Caco-2 (cell line): ENCODE measurements at regions not wholly inside any gene's neighbourhood (a gene's known extent, or its start where the extent isn't known, plus 50 kb on each side); places are given as distances from the start of the nearest gene placed in this dataset.

Experiments
- BruUV-seq: library from RNA; stranded (reverse); fragments of 400-500 nt; replicated peaks from 2 replicates; lab custom pipeline; 2021; lab: Mats Ljungman, UMichigan
- CTCF ChIA-PET: fragments of 300-600 bp; sonication (Branson Sonifier 250); formaldehyde crosslinking; loops from one replicate; lab custom pipeline; 2022; ENCODE audit warnings: antibody characterized with exemption; lab: Charles Lee
- POLR2A ChIA-PET: fragments of 300-600 bp; sonication (Branson Sonifier 250); formaldehyde crosslinking; loops from one replicate; lab custom pipeline; 2022; ENCODE audit warnings: antibody characterized with exemption; lab: Charles Lee
- DNase-seq, 2 experiments: peaks; one replicate each; pipeline versions ENCODE4 v3.0.0 to v3.0.0-alpha.2; 2020 to 2022
- H3K27me3 ChIP-seq: replicated peaks from 2 replicates; pipeline ENCODE4 v1.6.0; 2011; ENCODE audit warnings: low read length; ENCODE audit not compliant: control insufficient read depth, insufficient read depth
- H3K36me3 ChIP-seq: 2 replicates; pipeline ENCODE4 v1.5.1; 2011; ENCODE audit warnings: low read length; ENCODE audit not compliant: control insufficient read depth, insufficient read depth
- H3K4me1 ChIP-seq: fragments of 250-450 bp; sonication (Bioruptor Pico); 2 replicates; pipeline ENCODE4 v1.5.1; 2020; ENCODE audit warnings: mild to moderate bottlenecking
- H3K4me3 ChIP-seq: 2 replicates; pipeline ENCODE4 v1.5.1; 2011; ENCODE audit warnings: low read depth, mild to moderate bottlenecking, control low read depth, low read length
- H3K9me3 ChIP-seq: fragments of 250-450 bp; sonication (Bioruptor Pico); 2 replicates; pipeline ENCODE4 v1.5.1; 2020; ENCODE audit warnings: mild to moderate bottlenecking, moderate library complexity
- H3K27ac Mint-ChIP-seq: one replicate; pipeline ENCODE4 v1.8.0; 2022; ENCODE audit warnings: mixed read lengths; ENCODE audit not compliant: unreplicated experiment
- H3K27me3 Mint-ChIP-seq: one replicate; pipeline ENCODE4 v1.8.0; 2022; ENCODE audit warnings: mixed read lengths; ENCODE audit not compliant: insufficient read depth, unreplicated experiment
- H3K36me3 Mint-ChIP-seq: one replicate; pipeline ENCODE4 v1.8.0; 2022; ENCODE audit warnings: mild to moderate bottlenecking, mixed read lengths; ENCODE audit not compliant: insufficient read depth, unreplicated experiment
- H3K4me1 Mint-ChIP-seq: one replicate; pipeline ENCODE4 v1.8.0; 2022; ENCODE audit warnings: low read depth, mixed read lengths; ENCODE audit not compliant: unreplicated experiment
- H3K4me3 Mint-ChIP-seq: one replicate; pipeline ENCODE4 v1.8.0; 2022; ENCODE audit warnings: mild to moderate bottlenecking, moderate library complexity, mixed read lengths; ENCODE audit not compliant: unreplicated experiment
- H3K9me3 Mint-ChIP-seq: one replicate; pipeline ENCODE4 v1.8.0; 2022; ENCODE audit warnings: mixed read lengths; ENCODE audit not compliant: unreplicated experiment
- CTCF ChIP-seq, 2 experiments: fragments of 200-600 bp in 1 of 2; IDR thresholded peaks; 1 replicate in 1 of 2; 2 replicates in 1 of 2; pipeline versions ENCODE4 v1.5.1 to v1.8.0; 2011 to 2022; ENCODE audit warnings: antibody characterized with exemption in 1 of 2, control low read depth in 1 of 2, inconsistent platforms in 1 of 2, low read depth in 1 of 2, low read length in 1 of 2, mild to moderate bottlenecking in 1 of 2, moderate library complexity in 1 of 2; ENCODE audit not compliant: insufficient read depth in 1 of 2, severe bottlenecking in 1 of 2, unreplicated experiment in 1 of 2
- intact Hi-C: fragments of 100-400 bp; cut with micrococcal nuclease; formaldehyde crosslinking; loops from one replicate; pipeline ENCODE4 v1.10.0; 2022; ENCODE audit not compliant: unreplicated experiment

GRCh38 chr4:17220816-17221215, 291.1 kb downstream of the QDPR start:
- no peak for DNase-seq
- Histone ChIP-seq H3K9me3 (no peaks in the 10 kb centered on the region), H3K27me3 (no peaks in the 10 kb centered on the region), H3K4me3 (no peak overlapping the region), H3K36me3 (no peaks in the 10 kb centered on the region), H3K4me1 (no peaks in the 10 kb centered on the region)
- intact Hi-C loops = no loop called here
- Mint-ChIP-seq H3K4me1 (no peaks in the 10 kb centered on the region), H3K27me3 (no peaks in the 10 kb centered on the region), H3K36me3 (no peaks in the 10 kb centered on the region), H3K4me3 (no peak overlapping the region), H3K9me3 (peaks cover 9% of the 10 kb centered on the region), H3K27ac (no peak overlapping the region)
- BruUV-seq = no TSS peak
- ChIA-PET CTCF (no interaction called here), POLR2A (no interaction called here)
- no peak for TF ChIP-seq CTCF (IDR thresholded peaks at IDR 0.05; ENCODE audit: insufficient read depth in 1 of 2, low read depth in 1 of 2, low read length in 1 of 2, severe bottlenecking in 1 of 2, unreplicated experiment in 1 of 2)

- no peaks in the 10 kb centered on the region for H3K4me1 ChIP-seq
- no TSS peak for BruUV-seq
- no peak for DNase-seq
- no peak overlapping the region for H3K4me3 ChIP-seq
- Mint-ChIP-seq H3K27me3 (no peaks in the 10 kb centered on the region), H3K27ac (no peak overlapping the region), H3K9me3 (peaks cover 10% of the 10 kb centered on the region), H3K36me3 (no peaks in the 10 kb centered on the region), H3K4me3 (no peak overlapping the region), H3K4me1 (no peaks in the 10 kb centered on the region)
- POLR2A ChIA-PET = no interaction called here
- TF ChIP-seq CTCF (IDR thresholded peaks at IDR 0.05; ENCODE audit: insufficient read depth in 1 of 2, low read depth in 1 of 2, low read length in 1 of 2, severe bottlenecking in 1 of 2, unreplicated experiment in 1 of 2) = no peak
- no peaks in the 10 kb centered on the region for H3K36me3 ChIP-seq
- no peaks in the 10 kb centered on the region for H3K9me3 ChIP-seq
- no peaks in the 10 kb centered on the region for H3K27me3 ChIP-seq
- CTCF ChIA-PET = no interaction called here
- intact Hi-C loops = no loop called here
Measured at GRCh38 chr4:17218786-17219185, 293.1 kb downstream of the QDPR start.

GRCh38 chr4:17206829-17207801, 304.8 kb downstream of the QDPR start:
- Mint-ChIP-seq H3K27me3 (no peaks in the 10 kb centered on the region), H3K9me3 (no peaks in the 10 kb centered on the region), H3K27ac (no peak overlapping the region), H3K36me3 (no peaks in the 10 kb centered on the region), H3K4me3 (no peak overlapping the region), H3K4me1 (no peaks in the 10 kb centered on the region)
- TF ChIP-seq CTCF (IDR thresholded peaks at IDR 0.05; ENCODE audit: insufficient read depth in 1 of 2, low read depth in 1 of 2, low read length in 1 of 2, severe bottlenecking in 1 of 2, unreplicated experiment in 1 of 2) = no peak
- CTCF ChIA-PET = no interaction called here
- no peak for DNase-seq
- Histone ChIP-seq H3K9me3 (no peaks in the 10 kb centered on the region), H3K4me1 (no peaks in the 10 kb centered on the region), H3K4me3 (no peak overlapping the region), H3K36me3 (no peaks in the 10 kb centered on the region), H3K27me3 (no peaks in the 10 kb centered on the region)
- POLR2A ChIA-PET = no interaction called here
- BruUV-seq = no TSS peak
- intact Hi-C loops = no loop called here
